GM23338 (cell line): ENCODE measurements at regions not wholly inside any gene's neighbourhood (a gene's known extent, or its start where the extent isn't known, plus 50 kb on each side); places are given as distances from the start of the nearest gene placed in this dataset.

Source experiments
- ATAC-seq: fragments of 200-7000 bp; cut with Tn5 transposase; 3 replicates; pipeline ENCODE4 v1.9.1; 2020
- DNase-seq: peaks from one replicate; pipeline ENCODE4 v3.0.0-alpha.2; 2015; ENCODE audit warnings: low spot score
- H2AFZ ChIP-seq: fragments of 200-600 bp; sonication (generic); 2 replicates; pipeline ENCODE4 v1.8.0; 2016; ENCODE audit warnings: antibody characterized with exemption, mild to moderate bottlenecking, moderate library complexity
- H3F3A ChIP-seq: fragments of 200-600 bp; sonication (generic); replicated peaks from 2 replicates; pipeline ENCODE4 v1.8.0; 2017; ENCODE audit warnings: antibody characterized with exemption, mixed run types, low read depth
- H3K27ac ChIP-seq: fragments of 200-600 bp; sonication (generic); 2 replicates; pipeline ENCODE4 v1.6.1; 2016; ENCODE audit warnings: low read depth
- H3K27me3 ChIP-seq: fragments of 200-600 bp; sonication (generic); 2 replicates; pipeline ENCODE4 v1.8.0; 2016; ENCODE audit warnings: mild to moderate bottlenecking, mixed run types, moderate library complexity; ENCODE audit not compliant: insufficient read depth
- H3K36me3 ChIP-seq: fragments of 200-600 bp; sonication (generic); 2 replicates; pipeline ENCODE4 v1.8.0; 2016; ENCODE audit warnings: mild to moderate bottlenecking; ENCODE audit not compliant: insufficient read depth
- H3K4me1 ChIP-seq: fragments of 200-600 bp; sonication (generic); 2 replicates; pipeline ENCODE4 v1.8.0; 2016; ENCODE audit warnings: mild to moderate bottlenecking, moderate library complexity; ENCODE audit not compliant: insufficient read depth
- H3K4me2 ChIP-seq: fragments of 200-600 bp; sonication (generic); 2 replicates; pipeline ENCODE4 v1.7.1; 2017; ENCODE audit warnings: mixed run types
- H3K4me3 ChIP-seq: fragments of 200-600 bp; sonication (generic); 2 replicates; pipeline ENCODE4 v1.6.1; 2016; ENCODE audit warnings: mixed run types
- H3K79me2 ChIP-seq: fragments of 200-600 bp; sonication (generic); replicated peaks from 2 replicates; pipeline ENCODE4 v1.8.0; 2017; ENCODE audit warnings: mild to moderate bottlenecking; ENCODE audit not compliant: insufficient read depth
- H3K9me2 ChIP-seq: fragments of 200-600 bp; sonication (generic); 2 replicates; pipeline ENCODE4 v1.8.0; 2017; ENCODE audit not compliant: insufficient read depth
- H4K20me1 ChIP-seq: fragments of 200-600 bp; sonication (generic); replicated peaks from 2 replicates; pipeline ENCODE4 v1.8.0; 2017; ENCODE audit warnings: mild to moderate bottlenecking; ENCODE audit not compliant: insufficient read depth
- H3K27ac Mint-ChIP-seq: 2 replicates; pipeline ENCODE4 v1.8.0; 2020; ENCODE audit warnings: inconsistent platforms, mild to moderate bottlenecking, moderate library complexity, mixed read lengths
- H3K27me3 Mint-ChIP-seq: 3 replicates; pipeline ENCODE4 v1.8.0; 2022; ENCODE audit warnings: low read depth, mild to moderate bottlenecking, moderate library complexity, mixed read lengths, inconsistent platforms; ENCODE audit not compliant: insufficient read depth, poor library complexity
- H3K36me3 Mint-ChIP-seq: 3 replicates; pipeline ENCODE4 v1.8.0; 2021; ENCODE audit warnings: low read depth, mild to moderate bottlenecking, inconsistent platforms, moderate library complexity, mixed read lengths
- H3K4me1 Mint-ChIP-seq: 3 replicates; pipeline ENCODE4 v1.8.0; 2020; ENCODE audit warnings: mild to moderate bottlenecking, inconsistent platforms, mixed read lengths
- H3K4me3 Mint-ChIP-seq: 3 replicates; pipeline ENCODE4 v1.8.0; 2021; ENCODE audit warnings: moderate library complexity, mild to moderate bottlenecking, inconsistent platforms, mixed read lengths
- H3K9me3 Mint-ChIP-seq: 3 replicates; pipeline ENCODE4 v1.8.0; 2020; ENCODE audit warnings: moderate library complexity, mild to moderate bottlenecking, inconsistent platforms, mixed read lengths
- CREB1 ChIP-seq: fragments of 250-450 bp; sonication (Bioruptor Pico); IDR thresholded peaks from 2 replicates; pipeline ENCODE4 v1.5.0; 2020; ENCODE audit warnings: low read depth, mild to moderate bottlenecking, moderate library complexity
- CTCF ChIP-seq, 2 experiments: fragments of 200-600 bp in 1 of 2; sonication (generic) in 1 of 2; conservative IDR thresholded peaks; 2 replicates each; pipeline versions ENCODE4 v1.5.1 to v1.6.1; 2016 to 2017; ENCODE audit warnings: antibody characterized with exemption in 2 of 2, low read depth in 2 of 2, mild to moderate bottlenecking in 2 of 2, moderate library complexity in 1 of 2
- EZH2phosphoT487 ChIP-seq: fragments of 200-600 bp; sonication (generic); IDR thresholded peaks from one replicate; pipeline ENCODE4 v1.8.1; 2018; ENCODE audit warnings: antibody characterized with exemption; ENCODE audit not compliant: unreplicated experiment
- JUNB ChIP-seq: IDR thresholded peaks from one replicate; pipeline ENCODE4 v1.6.1; 2016; ENCODE audit warnings: antibody characterized with exemption; ENCODE audit not compliant: unreplicated experiment
- NANOG ChIP-seq: IDR thresholded peaks from 2 replicates; pipeline ENCODE4 v1.6.1; 2016; ENCODE audit warnings: antibody characterized with exemption, borderline replicate concordance
- POLR2AphosphoS5 ChIP-seq: IDR thresholded peaks from 2 replicates; pipeline ENCODE4 v1.6.1; 2016; ENCODE audit warnings: antibody characterized with exemption, low read depth
- REST ChIP-seq: IDR thresholded peaks from one replicate; pipeline ENCODE4 v1.6.1; 2018; ENCODE audit warnings: antibody characterized with exemption; ENCODE audit not compliant: unreplicated experiment
- ZNF114 ChIP-seq: fragments of 250-450 bp; sonication (Bioruptor Pico); IDR thresholded peaks from 2 replicates; pipeline ENCODE4 v1.5.0; 2020; ENCODE audit warnings: mild to moderate bottlenecking, moderate library complexity
- ZNF331 ChIP-seq: fragments of 250-450 bp; sonication (Bioruptor Pico); IDR thresholded peaks from 2 replicates; pipeline ENCODE4 v1.5.0; 2020; ENCODE audit warnings: low read depth, mild to moderate bottlenecking, moderate library complexity

DNA sequence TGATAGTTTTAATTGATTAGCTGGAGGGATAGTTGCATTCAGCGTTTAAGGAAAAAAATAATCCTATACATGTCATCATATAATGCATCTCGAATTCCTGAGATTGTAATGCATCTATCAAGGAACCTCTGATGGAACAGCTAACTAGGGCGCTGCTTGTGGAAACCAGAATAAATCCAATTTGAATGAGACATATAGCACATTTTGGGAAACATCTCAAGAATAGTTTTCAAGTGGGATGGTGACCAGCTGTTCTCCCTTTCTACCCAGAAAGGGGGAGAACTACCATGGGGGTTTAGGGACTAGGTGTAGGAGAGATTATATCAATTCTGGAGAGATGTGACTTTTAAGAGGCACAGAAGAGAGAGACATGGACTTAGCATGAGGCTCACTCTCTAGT is 319.3 kb upstream of the BRINP1 start:
- no peak overlapping the region for H3K4me3 ChIP-seq
- Mint-ChIP-seq H3K9me3 (no peaks in the 10 kb centered on the region), H3K27me3 (peaks cover 1% of the 10 kb centered on the region), H3K27ac (no peak overlapping the region), H3K4me1 (no peaks in the 10 kb centered on the region; the same call in 2 of the 3 replicates), H3K4me3 (no peak overlapping the region), H3K36me3 (no peaks in the 10 kb centered on the region)
- no peak overlapping the region for H3K27ac ChIP-seq
- no peaks in the 10 kb centered on the region for H3K79me2 ChIP-seq
- H3K9me2 ChIP-seq, result peaks cover 9% of the 10 kb centered on the region; the same call in 1 of the 2 replicates
- TF ChIP-seq REST (no peak), ZNF114 (CRISPR knock-in tag) (no peak), CTCF (conservative IDR thresholded peaks at IDR 0.05; ENCODE audit: low read depth in 2 of 2) (no peak), ZNF331 (CRISPR knock-in tag) (no peak)
- no peaks in the 10 kb centered on the region for H3F3A ChIP-seq
- no peaks in the 10 kb centered on the region for H3K4me1 ChIP-seq
- ATAC-seq (no peak), DNase-seq (no peak)
- no peaks in the 10 kb centered on the region for H4K20me1 ChIP-seq
- no peaks in the 10 kb centered on the region for H3K36me3 ChIP-seq
- no peak overlapping the region for H3K4me2 ChIP-seq
- no peak overlapping the region for H2AFZ ChIP-seq
- no peaks in the 10 kb centered on the region for H3K27me3 ChIP-seq

DNA sequence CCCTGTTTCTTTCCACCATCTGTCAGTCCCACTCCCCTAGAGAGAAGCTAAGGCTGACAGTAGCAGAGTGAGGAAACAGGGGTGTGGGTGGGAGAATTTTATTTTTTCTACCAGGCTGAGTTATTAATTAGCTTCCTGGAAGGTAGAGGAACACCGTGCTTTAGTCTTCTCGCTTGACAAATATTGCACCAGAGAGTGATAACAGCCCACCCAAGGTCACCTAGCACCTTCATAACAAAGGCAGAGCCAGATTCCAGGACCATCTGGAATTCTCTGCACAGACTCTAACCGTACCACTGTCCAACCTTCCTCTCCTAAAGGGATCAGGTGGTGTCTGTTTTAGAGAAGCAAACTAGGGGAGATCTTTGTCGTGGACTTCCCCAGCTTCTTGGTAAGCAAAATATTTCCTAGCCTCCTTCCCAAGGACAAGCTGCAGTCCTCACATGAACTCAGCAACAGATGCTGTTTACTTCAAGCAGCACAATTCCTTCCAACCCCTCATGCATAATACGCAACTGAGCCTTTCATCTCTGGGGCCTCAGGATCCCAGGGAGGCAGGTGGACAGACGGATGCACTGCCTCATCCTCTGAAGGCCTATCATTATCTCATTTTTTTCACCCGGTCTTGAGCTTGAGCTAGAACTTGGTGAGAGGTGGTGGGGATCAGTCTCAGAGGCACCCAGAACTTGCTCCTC is 308.7 kb upstream of the BRINP1 start:
- no peaks in the 10 kb centered on the region for H3K9me3 Mint-ChIP-seq
- Histone ChIP-seq H3K27me3 (no peaks in the 10 kb centered on the region), H3K79me2 (no peaks in the 10 kb centered on the region), H4K20me1 (no peaks in the 10 kb centered on the region), H3K4me3 (no peak overlapping the region), H3K27ac (no peak overlapping the region), H3F3A (no peaks in the 10 kb centered on the region), H3K4me1 (0 out of 2 replicates have a peak, but pooled peaks cover 4% of the 10 kb centered on the region), H3K9me2 (peaks cover 12% of the 10 kb centered on the region; the same call in 1 of the 2 replicates), H2AFZ (no peak overlapping the region), H3K36me3 (no peaks in the 10 kb centered on the region), H3K4me2 (no peak overlapping the region)
- H3K36me3 Mint-ChIP-seq, result no peaks in the 10 kb centered on the region
- no peak overlapping the region for H3K27ac Mint-ChIP-seq
- no peak overlapping the region for H3K4me3 Mint-ChIP-seq
- ATAC-seq (no peak), DNase-seq (no peak)
- TF ChIP-seq JUNB (no peak), NANOG (no peak), EZH2phosphoT487 (no peak), ZNF331 (CRISPR knock-in tag) (no peak), REST (no peak), ZNF114 (CRISPR knock-in tag) (no peak), CREB1 (CRISPR knock-in tag) (no peak), POLR2AphosphoS5 (no peak), CTCF (conservative IDR thresholded peaks at IDR 0.05; ENCODE audit: low read depth in 2 of 2) (no peak)
- no peaks in the 10 kb centered on the region for H3K27me3 Mint-ChIP-seq
- peaks cover 13% of the 10 kb centered on the region for H3K4me1 Mint-ChIP-seq
